HG02852 (cell line): ENCODE measurements at regions not wholly inside any gene's neighbourhood (a gene's known extent, or its start where the extent isn't known, plus 50 kb on each side); places are given as distances from the start of the nearest gene placed in this dataset.
"Not testable (repeated sequence)": the region's sequence is repeated elsewhere in the genome, so short reads cannot be mapped to it uniquely, and the experiment has no call there.

ENCODE experiments used
- ATAC-seq: cut with Tn5 transposase; IDR thresholded peaks from one replicate; pipeline ENCODE4 v1.9.1; 2021; ENCODE audit warnings: mild to moderate bottlenecking, moderate library complexity; ENCODE audit not compliant: unreplicated experiment

GRCh38 chr11:114802878-114803277, 124.6 kb downstream of the NXPE2 start:
- ATAC-seq: no peak

GRCh38 chr11:114805431-114805830, 127.1 kb downstream of the NXPE2 start:
- not testable (repeated sequence) for ATAC-seq

GRCh38 chr11:114811971-114812370, 133.6 kb downstream of the NXPE2 start:
- ATAC-seq: no peak

- no peak for ATAC-seq
These were observed 134.4 kb downstream of the NXPE2 start for GRCh38 chr11:114812733-114813132.

GRCh38 chr11:114813189-114813718, 134.9 kb downstream of the NXPE2 start:
- no peak for ATAC-seq

- no peak for ATAC-seq
These were observed 136.8 kb downstream of the NXPE2 start for GRCh38 chr11:114815176-114815575.

- ATAC-seq: no peak
These were observed 137.4 kb downstream of the NXPE2 start for GRCh38 chr11:114815761-114816160.

- ATAC-seq: no peak
These were observed 138.5 kb downstream of the NXPE2 start for GRCh38 chr11:114816791-114817190.

- ATAC-seq: no peak
These were observed 140.1 kb downstream of the NXPE2 start for GRCh38 chr11:114818382-114818781.

GRCh38 chr11:114819028-114819427, 140.7 kb downstream of the NXPE2 start:
- no peak for ATAC-seq

- ATAC-seq: no peak
These were observed 142.3 kb downstream of the NXPE2 start for GRCh38 chr11:114820621-114821020.

- ATAC-seq: no peak
These were observed 143.5 kb downstream of the NXPE2 start for GRCh38 chr11:114821621-114822412.

GRCh38 chr11:114826910-114827442, 148.6 kb downstream of the NXPE2 start:
- no peak for ATAC-seq

- no peak for ATAC-seq
These were observed 149.4 kb downstream of the NXPE2 start for GRCh38 chr11:114827736-114828135.

- ATAC-seq: no peak
These were observed 154.3 kb downstream of the NXPE2 start for GRCh38 chr11:114832532-114833125.

GRCh38 chr11:114836161-114836560, 157.8 kb downstream of the NXPE2 start:
- no peak for ATAC-seq

- ATAC-seq: no peak
These were observed 166.6 kb downstream of the NXPE2 start for GRCh38 chr11:114844896-114845295.

GRCh38 chr11:114845766-114846415, 167.6 kb downstream of the NXPE2 start:
- ATAC-seq: no peak

- no peak for ATAC-seq
These were observed 168.1 kb downstream of the NXPE2 start for GRCh38 chr11:114846416-114846791.

- no peak for ATAC-seq
These were observed 169.1 kb downstream of the NXPE2 start for GRCh38 chr11:114847306-114847975.

- no peak for ATAC-seq
These were observed 169.7 kb downstream of the NXPE2 start for GRCh38 chr11:114848027-114848426.
